IPS DF 6.9 (cell line): ENCODE measurements at regions not wholly inside any gene's neighbourhood (a gene's known extent, or its start where the extent isn't known, plus 50 kb on each side); places are given as distances from the start of the nearest gene placed in this dataset.

Experiments used
- DNase-seq: peaks from one replicate; pipeline ENCODE4 v3.0.0-alpha.2; 2013; ENCODE audit warnings: low read depth, low spot score
- H3K27ac ChIP-seq: one replicate; pipeline ENCODE4 v1.5.1; 2013; ENCODE audit warnings: low read length, control low read depth
- H3K27me3 ChIP-seq: 2 replicates; pipeline ENCODE4 v1.6.1; 2013; ENCODE audit warnings: mild to moderate bottlenecking, low read length; ENCODE audit not compliant: control insufficient read depth, insufficient read depth
- H3K36me3 ChIP-seq: 2 replicates; pipeline ENCODE4 v1.6.1; 2013; ENCODE audit warnings: low read length; ENCODE audit not compliant: control insufficient read depth, insufficient read depth
- H3K4me1 ChIP-seq: 2 replicates; pipeline ENCODE4 v1.6.1; 2013; ENCODE audit warnings: low read length; ENCODE audit not compliant: control insufficient read depth, insufficient read depth
- H3K4me3 ChIP-seq: 2 replicates; pipeline ENCODE4 v1.5.1; 2013; ENCODE audit warnings: mild to moderate bottlenecking, low read length
- H3K9me3 ChIP-seq: 2 replicates; pipeline ENCODE4 v1.6.1; 2013; ENCODE audit warnings: low read length, inconsistent platforms; ENCODE audit not compliant: control insufficient read depth, insufficient read depth
- WGBS: extraction: QIAGEN DNeasy Blood & Tissue Kit; methylation state at CpG from one replicate; pipeline ENCODE4 v1.1.7; 2013; ENCODE audit warnings: mixed read lengths, missing lambda C conversion rate; ENCODE audit not compliant: insufficient read length, insufficient coverage; 5-methylcytosine and 5-hydroxymethylcytosine counted together

- Histone ChIP-seq H3K36me3 (no peaks in the 10 kb centered on the region), H3K27ac (no peak overlapping the region), H3K4me3 (no peak overlapping the region), H3K9me3 (no peaks in the 10 kb centered on the region), H3K4me1 (no peaks in the 10 kb centered on the region), H3K27me3 (no peaks in the 10 kb centered on the region)
- WGBS = no CpG with 5 or more reads among the region's 4 CpGs
- DNase-seq = no peak
Measured at GRCh38 chr11:115926601-115927000, 422.4 kb upstream of the CADM1 start.

- no peak overlapping the region for H3K4me3 ChIP-seq
- H3K27me3 ChIP-seq = no peaks in the 10 kb centered on the region
- DNase-seq = no peak
- H3K27ac ChIP-seq = no peak overlapping the region
- H3K4me1 ChIP-seq = no peaks in the 10 kb centered on the region
- no peaks in the 10 kb centered on the region for H3K36me3 ChIP-seq
- H3K9me3 ChIP-seq = no peaks in the 10 kb centered on the region
- WGBS = no CpG with 5 or more reads among the region's 5 CpGs
Measured at GRCh38 chr11:115926138-115926537, 421.9 kb upstream of the CADM1 start.

- no peaks in the 10 kb centered on the region for H3K9me3 ChIP-seq
- H3K4me3 ChIP-seq = no peak overlapping the region
- DNase-seq = no peak
- no peaks in the 10 kb centered on the region for H3K4me1 ChIP-seq
- H3K27ac ChIP-seq = no peak overlapping the region
- no peaks in the 10 kb centered on the region for H3K27me3 ChIP-seq
- WGBS = no CpG with 5 or more reads among the region's 3 CpGs
- no peaks in the 10 kb centered on the region for H3K36me3 ChIP-seq
Measured at GRCh38 chr11:115925568-115926090, 421.4 kb upstream of the CADM1 start.

GRCh38 chr11:115924744-115925567 lies 420.7 kb upstream of the CADM1 start:
- no peak overlapping the region for H3K4me3 ChIP-seq
- H3K27me3 ChIP-seq = no peaks in the 10 kb centered on the region
- H3K36me3 ChIP-seq = no peaks in the 10 kb centered on the region
- H3K27ac ChIP-seq = no peak overlapping the region
- no peaks in the 10 kb centered on the region for H3K9me3 ChIP-seq
- DNase-seq = no peak
- no CpG with 5 or more reads among the region's 6 CpGs for WGBS
- H3K4me1 ChIP-seq = no peaks in the 10 kb centered on the region

GRCh38 chr11:115922876-115923275 lies 418.7 kb upstream of the CADM1 start:
- no CpG with 5 or more reads among the region's 8 CpGs for WGBS

GRCh38 chr11:115921986-115922385 lies 417.8 kb upstream of the CADM1 start:
- no CpG with 5 or more reads among the region's 2 CpGs for WGBS

More at GRCh38 chr11:115922876-115923275, 418.7 kb upstream of the CADM1 start:
- Histone ChIP-seq H3K9me3 (no peaks in the 10 kb centered on the region), H3K36me3 (no peaks in the 10 kb centered on the region), H3K4me3 (no peak overlapping the region), H3K27ac (no peak overlapping the region), H3K4me1 (no peaks in the 10 kb centered on the region), H3K27me3 (no peaks in the 10 kb centered on the region)
- DNase-seq = no peak

GRCh38 chr11:115921540-115921939 lies 417.3 kb upstream of the CADM1 start:
- Histone ChIP-seq H3K27me3 (no peaks in the 10 kb centered on the region), H3K4me1 (no peaks in the 10 kb centered on the region), H3K27ac (no peak overlapping the region), H3K4me3 (no peak overlapping the region), H3K36me3 (no peaks in the 10 kb centered on the region), H3K9me3 (no peaks in the 10 kb centered on the region)
- WGBS = no CpG with 5 or more reads among the region's 3 CpGs
- no peak for DNase-seq

More at GRCh38 chr11:115921986-115922385, 417.8 kb upstream of the CADM1 start:
- no peaks in the 10 kb centered on the region for H3K4me1 ChIP-seq
- no peaks in the 10 kb centered on the region for H3K27me3 ChIP-seq
- no peak overlapping the region for H3K4me3 ChIP-seq
- no peaks in the 10 kb centered on the region for H3K36me3 ChIP-seq
- H3K27ac ChIP-seq = no peak overlapping the region
- no peak for DNase-seq
- no peaks in the 10 kb centered on the region for H3K9me3 ChIP-seq

- WGBS = no CpG with 5 or more reads among the region's 6 CpGs
- no peak overlapping the region for H3K27ac ChIP-seq
Measured at GRCh38 chr11:115920841-115921480, 416.7 kb upstream of the CADM1 start.

GRCh38 chr11:115920092-115920461 lies 415.9 kb upstream of the CADM1 start:
- H3K9me3 ChIP-seq = no peaks in the 10 kb centered on the region
- WGBS = no CpG with 5 or more reads among the region's 1 CpG
- no peak overlapping the region for H3K4me3 ChIP-seq
- no peak overlapping the region for H3K27ac ChIP-seq
- H3K4me1 ChIP-seq = no peaks in the 10 kb centered on the region
- DNase-seq = no peak
- H3K27me3 ChIP-seq = no peaks in the 10 kb centered on the region
- no peaks in the 10 kb centered on the region for H3K36me3 ChIP-seq

More at GRCh38 chr11:115920841-115921480, 416.7 kb upstream of the CADM1 start:
- no peaks in the 10 kb centered on the region for H3K27me3 ChIP-seq
- no peaks in the 10 kb centered on the region for H3K4me1 ChIP-seq
- no peaks in the 10 kb centered on the region for H3K36me3 ChIP-seq
- DNase-seq = no peak
- no peaks in the 10 kb centered on the region for H3K9me3 ChIP-seq
- H3K4me3 ChIP-seq = no peak overlapping the region

GRCh38 chr11:115919341-115920091 lies 415.3 kb upstream of the CADM1 start:
- no peak overlapping the region for H3K4me3 ChIP-seq
- no peak for DNase-seq
- H3K36me3 ChIP-seq = no peaks in the 10 kb centered on the region
- no CpG with 5 or more reads among the region's 4 CpGs for WGBS
- no peak overlapping the region for H3K27ac ChIP-seq
- H3K4me1 ChIP-seq = no peaks in the 10 kb centered on the region
- H3K27me3 ChIP-seq = no peaks in the 10 kb centered on the region
- no peaks in the 10 kb centered on the region for H3K9me3 ChIP-seq
